ENCODE measurements at regions not wholly inside any gene's neighbourhood (a gene's known extent, or its start where the extent isn't known, plus 50 kb on each side); places are given as distances from the start of the nearest gene placed in this dataset.

- DNase-seq, result no peak
- Histone ChIP-seq H3K4me3 (ENCODE audit: insufficient read depth, low read depth, low read length) (no peak overlapping the region), H3K36me3 (replicated peaks; ENCODE audit: control insufficient read depth, insufficient read depth, low read length) (no peaks in the 10 kb centered on the region), H3K27me3 (ENCODE audit: control insufficient read depth, insufficient read depth, low read length) (no peaks in the 10 kb centered on the region)
Observed at GRCh38 chr1:67991546-67991945, 58.9 kb downstream of the DIRAS3 start.

DNA sequence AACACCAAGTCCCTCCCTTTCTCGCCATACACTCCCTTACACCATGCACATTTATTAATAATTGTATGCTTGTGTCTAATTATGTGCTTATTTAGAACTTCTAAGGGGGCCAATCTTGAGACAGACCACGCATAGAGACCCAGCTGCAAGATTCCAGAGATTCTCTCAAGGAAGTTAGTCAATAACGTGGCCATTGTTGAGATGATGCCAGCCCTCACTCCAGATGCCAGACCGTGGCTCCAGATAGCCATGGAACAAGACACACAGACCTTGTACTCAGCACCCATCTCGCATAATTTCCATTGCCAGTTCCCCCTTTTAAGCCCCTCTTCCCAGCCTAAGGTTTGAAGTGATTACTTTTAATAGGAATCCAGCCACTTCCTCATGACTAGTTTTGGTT is 62.4 kb downstream of the DIRAS3 start:
- no peak for DNase-seq
- Histone ChIP-seq H3K27me3 (ENCODE audit: control insufficient read depth, insufficient read depth, low read length) (no peaks in the 10 kb centered on the region), H3K36me3 (replicated peaks; ENCODE audit: control insufficient read depth, insufficient read depth, low read length) (no peaks in the 10 kb centered on the region)

DNA sequence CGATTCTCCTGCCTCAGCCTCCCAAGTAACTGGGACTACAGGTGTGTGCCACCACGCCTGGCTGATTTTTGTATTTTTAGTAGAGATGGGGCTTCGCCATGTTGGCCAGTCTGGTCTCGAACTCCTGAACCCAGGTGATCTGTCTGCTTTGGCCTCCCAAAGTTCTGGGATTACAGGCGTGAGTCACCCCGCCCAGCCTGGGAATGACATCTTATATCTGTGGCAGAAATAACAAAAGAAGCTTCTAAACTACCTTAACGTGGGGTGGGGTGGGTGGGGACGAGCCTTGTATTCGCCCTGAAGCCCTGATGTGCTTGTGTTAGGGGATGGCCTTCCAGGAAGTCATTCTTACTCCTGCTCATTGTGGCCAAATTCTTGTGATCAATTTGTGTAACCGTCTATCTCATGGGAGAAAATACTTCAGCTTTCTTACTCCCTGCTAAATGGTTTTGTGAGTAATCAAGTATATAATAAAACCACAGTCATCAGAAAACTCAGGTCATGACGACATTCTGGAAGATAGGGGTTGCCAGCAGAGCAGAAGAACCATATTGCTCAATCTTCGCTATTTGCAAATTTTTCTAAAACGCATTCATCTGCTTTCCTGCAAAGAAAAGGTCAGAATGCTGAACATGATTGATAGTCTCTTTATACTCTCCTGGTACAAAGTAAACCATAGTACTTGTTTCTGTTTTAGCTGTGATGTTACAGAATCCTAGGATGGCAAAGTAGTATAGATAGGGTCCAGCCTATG is 63.2 kb downstream of the DIRAS3 start:
- H3K36me3 ChIP-seq (replicated peaks; ENCODE audit: control insufficient read depth, insufficient read depth, low read length), result no peaks in the 10 kb centered on the region
- H3K4me3 ChIP-seq (ENCODE audit: insufficient read depth, low read depth, low read length), result no peak overlapping the region
- DNase-seq, result no peak
- no peaks in the 10 kb centered on the region for H3K27me3 ChIP-seq (ENCODE audit: control insufficient read depth, insufficient read depth, low read length)

More for the DNA sequence above, 62.4 kb downstream of the DIRAS3 start:
- H3K4me3 ChIP-seq (ENCODE audit: insufficient read depth, low read depth, low read length), result no peak overlapping the region

- Histone ChIP-seq H3K36me3 (replicated peaks; ENCODE audit: control insufficient read depth, insufficient read depth, low read length) (no peaks in the 10 kb centered on the region), H3K27me3 (ENCODE audit: control insufficient read depth, insufficient read depth, low read length) (no peaks in the 10 kb centered on the region), H3K4me3 (ENCODE audit: insufficient read depth, low read depth, low read length) (no peak overlapping the region)
- no peak for DNase-seq
Observed at GRCh38 chr1:67983867-67984266, 66.6 kb downstream of the DIRAS3 start.

DNA sequence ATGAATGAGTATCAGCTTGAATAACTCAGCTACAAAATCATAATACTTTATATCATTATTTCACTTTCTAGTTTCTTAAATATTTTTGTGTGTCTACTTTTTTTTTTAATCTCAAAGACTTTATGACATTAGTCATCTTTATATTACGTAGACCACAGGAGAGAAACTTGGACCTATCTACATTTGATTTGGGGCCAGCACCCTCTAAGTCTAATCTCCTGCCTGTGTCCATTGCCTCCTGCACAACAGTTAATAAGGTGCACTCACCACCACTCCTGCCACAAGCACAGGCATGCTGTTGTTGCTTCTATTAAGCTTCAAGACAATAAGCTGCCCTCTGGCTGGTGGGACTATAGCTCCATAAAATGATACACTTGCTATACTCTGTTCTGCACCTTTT is 70.4 kb downstream of the DIRAS3 start:
- no peaks in the 10 kb centered on the region for H3K36me3 ChIP-seq (replicated peaks; ENCODE audit: control insufficient read depth, insufficient read depth, low read length)
- H3K4me3 ChIP-seq (ENCODE audit: insufficient read depth, low read depth, low read length), result no peak overlapping the region
- H3K27me3 ChIP-seq (ENCODE audit: control insufficient read depth, insufficient read depth, low read length), result no peaks in the 10 kb centered on the region
- no peak for DNase-seq

DNA sequence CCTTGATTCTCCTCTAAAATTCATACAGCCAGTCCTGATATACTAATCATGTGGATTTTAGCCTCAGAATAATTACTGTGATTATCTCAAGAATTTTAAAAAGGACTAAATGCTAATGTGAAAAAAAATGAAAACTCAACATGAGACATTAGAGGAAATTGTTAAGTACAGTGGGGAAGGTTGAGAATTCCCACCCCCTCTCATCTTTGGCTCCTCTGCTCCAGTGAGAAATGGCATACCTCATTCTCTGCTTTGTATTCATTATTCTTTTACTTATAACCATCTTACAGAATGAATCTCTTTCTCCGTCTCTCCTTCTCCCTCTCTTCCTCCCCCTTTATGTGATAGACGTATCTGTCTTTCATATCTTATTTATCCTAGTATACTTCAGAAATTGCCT is 70.9 kb downstream of the DIRAS3 start:
- H3K27me3 ChIP-seq (ENCODE audit: control insufficient read depth, insufficient read depth, low read length), result no peaks in the 10 kb centered on the region
- H3K36me3 ChIP-seq (replicated peaks; ENCODE audit: control insufficient read depth, insufficient read depth, low read length), result no peaks in the 10 kb centered on the region
- DNase-seq, result no peak
- H3K4me3 ChIP-seq (ENCODE audit: insufficient read depth, low read depth, low read length), result no peak overlapping the region

DNA sequence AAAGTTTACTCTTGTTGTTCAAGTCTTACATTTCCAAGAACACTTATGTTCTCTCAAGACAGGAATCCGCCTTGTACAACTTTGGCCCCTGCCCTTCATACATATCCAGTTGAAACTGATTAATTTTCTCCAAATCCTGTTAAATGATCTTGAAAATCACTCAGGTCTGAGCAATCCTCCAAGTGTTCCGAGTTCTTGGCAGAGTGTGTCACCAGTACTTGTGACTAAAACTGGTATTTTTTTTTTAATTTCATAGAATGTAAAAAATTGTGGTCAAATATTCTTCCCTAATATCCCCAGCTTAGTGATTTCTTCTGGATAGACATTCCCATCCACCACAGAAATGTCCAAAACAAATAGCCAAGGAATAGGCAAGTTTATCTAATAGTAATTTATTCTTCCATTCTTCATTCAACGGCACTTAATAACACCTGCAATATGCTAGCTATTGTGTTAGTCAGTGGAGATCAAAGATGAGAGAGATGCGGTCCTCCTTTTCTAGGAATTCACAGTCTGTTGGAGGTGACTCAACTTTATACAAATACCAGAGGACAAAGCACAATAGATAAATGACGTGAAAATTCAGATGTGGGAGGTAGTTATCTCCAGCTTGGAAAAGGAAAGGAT is 71.4 kb downstream of the DIRAS3 start:
- H3K4me3 ChIP-seq (ENCODE audit: insufficient read depth, low read depth, low read length), result no peak overlapping the region
- no peaks in the 10 kb centered on the region for H3K36me3 ChIP-seq (replicated peaks; ENCODE audit: control insufficient read depth, insufficient read depth, low read length)
- DNase-seq, result no peak
- H3K27me3 ChIP-seq (ENCODE audit: control insufficient read depth, insufficient read depth, low read length), result no peaks in the 10 kb centered on the region

GRCh38 chr1:67977756-67978155 is 72.7 kb downstream of the DIRAS3 start:
- H3K27me3 ChIP-seq (ENCODE audit: control insufficient read depth, insufficient read depth, low read length), result no peaks in the 10 kb centered on the region

DNA sequence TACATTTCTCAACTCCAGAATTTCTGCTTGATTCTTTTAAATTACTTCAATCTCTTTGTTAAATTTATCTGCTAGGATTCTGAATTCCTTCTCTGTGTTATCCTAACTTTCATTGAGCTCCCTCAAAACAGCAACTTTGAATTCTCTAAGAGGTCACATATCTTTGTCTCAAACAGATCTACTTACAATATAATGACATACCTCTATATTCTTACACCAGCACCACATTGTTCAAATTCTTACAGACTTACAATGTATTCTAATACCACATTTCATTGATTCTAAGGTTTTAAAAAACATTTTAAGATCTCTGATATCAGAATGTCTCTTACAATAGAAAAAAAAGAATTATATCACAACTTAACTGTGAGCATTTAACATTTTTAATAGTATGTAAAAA is 77.4 kb downstream of the DIRAS3 start:
- H3K36me3 ChIP-seq (replicated peaks; ENCODE audit: control insufficient read depth, insufficient read depth, low read length), result no peaks in the 10 kb centered on the region
- no peak overlapping the region for H3K4me3 ChIP-seq (ENCODE audit: insufficient read depth, low read depth, low read length)
- H3K27me3 ChIP-seq (ENCODE audit: control insufficient read depth, insufficient read depth, low read length), result no peaks in the 10 kb centered on the region
- DNase-seq, result no peak

More at GRCh38 chr1:67977756-67978155, 72.7 kb downstream of the DIRAS3 start:
- Histone ChIP-seq H3K36me3 (replicated peaks; ENCODE audit: control insufficient read depth, insufficient read depth, low read length) (no peaks in the 10 kb centered on the region), H3K4me3 (ENCODE audit: insufficient read depth, low read depth, low read length) (no peak overlapping the region)
- no peak for DNase-seq

DNA sequence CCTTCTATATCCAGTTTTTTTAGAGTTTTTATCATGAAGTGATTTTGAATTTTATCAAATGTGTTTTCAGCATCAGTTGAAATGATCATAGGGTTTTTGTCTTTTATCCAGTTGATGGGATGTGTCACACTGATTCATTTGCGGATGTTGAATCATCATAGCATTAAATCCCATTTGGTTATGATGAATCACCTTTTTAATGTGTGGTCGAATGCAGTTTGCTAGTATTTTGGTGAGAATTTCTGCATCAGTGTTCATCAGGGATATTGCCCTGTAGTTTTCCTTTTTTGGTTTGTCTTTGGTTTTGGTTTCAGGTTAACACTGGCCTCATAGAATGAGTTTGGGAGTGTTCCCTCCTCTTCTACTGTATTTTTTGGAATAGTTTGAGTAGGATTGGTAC is 80.3 kb downstream of the DIRAS3 start:
- Histone ChIP-seq H3K27me3 (ENCODE audit: control insufficient read depth, insufficient read depth, low read length) (no peaks in the 10 kb centered on the region), H3K36me3 (replicated peaks; ENCODE audit: control insufficient read depth, insufficient read depth, low read length) (no peaks in the 10 kb centered on the region), H3K4me3 (ENCODE audit: insufficient read depth, low read depth, low read length) (no peak overlapping the region)
- no peak for DNase-seq

DNA sequence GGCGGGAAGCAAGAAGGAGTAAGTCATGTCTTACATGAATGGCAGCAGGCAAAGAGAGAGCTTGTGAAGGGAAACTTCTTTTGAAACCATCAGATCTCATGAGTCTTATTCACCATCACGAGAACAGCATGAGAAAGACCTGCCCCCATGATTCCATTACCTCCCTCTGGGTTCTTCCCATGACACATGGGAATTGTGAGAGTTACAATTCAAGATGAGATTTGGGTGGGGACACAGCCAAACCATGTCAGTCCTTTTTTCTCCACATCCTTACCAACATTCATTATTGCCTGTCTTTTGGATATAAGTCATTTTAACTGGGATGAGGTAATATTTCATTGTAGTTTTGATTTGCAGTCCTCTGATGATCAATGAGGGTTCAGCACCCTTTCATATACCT is 81.0 kb downstream of the DIRAS3 start:
- H3K36me3 ChIP-seq (replicated peaks; ENCODE audit: control insufficient read depth, insufficient read depth, low read length), result no peaks in the 10 kb centered on the region
- H3K4me3 ChIP-seq (ENCODE audit: insufficient read depth, low read depth, low read length), result no peak overlapping the region
- no peak for DNase-seq

DNA sequence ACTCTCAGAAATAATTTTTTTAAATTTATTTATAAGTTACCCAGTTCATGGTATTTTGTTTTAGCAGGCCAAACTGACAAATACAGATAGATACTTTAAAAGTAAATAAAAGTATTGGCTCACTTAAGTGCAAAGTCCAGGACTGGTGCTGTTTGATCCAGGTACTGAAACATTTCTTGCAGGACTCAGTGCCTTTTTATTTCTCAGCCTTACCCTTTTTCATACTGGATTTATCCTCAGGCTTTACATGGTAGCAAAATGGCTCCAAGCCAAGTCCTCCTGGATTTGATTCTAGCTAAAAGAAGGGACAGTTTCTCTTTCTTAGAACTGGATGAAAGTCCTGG is 83.8 kb downstream of the DIRAS3 start:
- DNase-seq, result no peak
- Histone ChIP-seq H3K36me3 (replicated peaks; ENCODE audit: control insufficient read depth, insufficient read depth, low read length) (no peaks in the 10 kb centered on the region), H3K4me3 (ENCODE audit: insufficient read depth, low read depth, low read length) (no peak overlapping the region), H3K27me3 (ENCODE audit: control insufficient read depth, insufficient read depth, low read length) (no peaks in the 10 kb centered on the region)

More for the DNA sequence above, 81.0 kb downstream of the DIRAS3 start:
- no peaks in the 10 kb centered on the region for H3K27me3 ChIP-seq (ENCODE audit: control insufficient read depth, insufficient read depth, low read length)

- H3K27me3 ChIP-seq (ENCODE audit: control insufficient read depth, insufficient read depth, low read length), result no peaks in the 10 kb centered on the region
- no peaks in the 10 kb centered on the region for H3K36me3 ChIP-seq (replicated peaks; ENCODE audit: control insufficient read depth, insufficient read depth, low read length)
- H3K4me3 ChIP-seq (ENCODE audit: insufficient read depth, low read depth, low read length), result no peak overlapping the region
- DNase-seq, result no peak
Observed at GRCh38 chr1:67965995-67966665, 84.3 kb downstream of the DIRAS3 start.

GRCh38 chr1:67963263-67963662 is 87.2 kb downstream of the DIRAS3 start:
- no peaks in the 10 kb centered on the region for H3K27me3 ChIP-seq (ENCODE audit: control insufficient read depth, insufficient read depth, low read length)
- H3K36me3 ChIP-seq (replicated peaks; ENCODE audit: control insufficient read depth, insufficient read depth, low read length), result no peaks in the 10 kb centered on the region
- no peak overlapping the region for H3K4me3 ChIP-seq (ENCODE audit: insufficient read depth, low read depth, low read length)
- no peak for DNase-seq

DNA sequence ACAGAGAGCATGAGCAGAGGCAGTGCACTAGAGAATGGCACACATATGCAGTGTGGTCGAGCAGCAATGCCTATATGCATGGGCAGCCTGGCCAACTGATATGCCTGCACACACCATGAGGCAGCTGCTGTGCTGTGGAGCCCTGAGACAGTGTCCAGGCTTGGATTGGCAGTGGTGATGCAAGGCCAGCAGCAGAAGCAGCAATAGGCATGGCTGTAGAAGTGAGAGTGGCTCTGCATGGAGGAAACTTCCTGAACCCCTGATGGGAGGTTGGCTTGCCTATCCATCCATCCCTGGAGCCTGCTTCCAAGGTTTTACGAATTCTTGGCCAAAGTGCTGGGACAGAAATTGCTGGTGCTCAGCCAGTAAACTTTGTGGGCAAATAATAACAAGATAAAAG is 89.7 kb downstream of the DIRAS3 start:
- H3K4me3 ChIP-seq (ENCODE audit: insufficient read depth, low read depth, low read length), result no peak overlapping the region
- H3K27me3 ChIP-seq (ENCODE audit: control insufficient read depth, insufficient read depth, low read length), result no peaks in the 10 kb centered on the region
- H3K36me3 ChIP-seq (replicated peaks; ENCODE audit: control insufficient read depth, insufficient read depth, low read length), result no peaks in the 10 kb centered on the region
- no peak for DNase-seq
